GM19468 (cell line): ENCODE measurements at regions not wholly inside any gene's neighbourhood (a gene's known extent, or its start where the extent isn't known, plus 50 kb on each side); places are given as distances from the start of the nearest gene placed in this dataset.
"Not testable (repeated sequence)": the region's sequence is repeated elsewhere in the genome, so short reads cannot be mapped to it uniquely, and the experiment has no call there.

Experiments used
- ATAC-seq: cut with Tn5 transposase; IDR thresholded peaks from one replicate; pipeline ENCODE4 v1.9.1; 2021; ENCODE audit warnings: mild to moderate bottlenecking, moderate library complexity, moderate number of reproducible peaks; ENCODE audit not compliant: unreplicated experiment; ENCODE audit errors: extremely low read depth

DNA sequence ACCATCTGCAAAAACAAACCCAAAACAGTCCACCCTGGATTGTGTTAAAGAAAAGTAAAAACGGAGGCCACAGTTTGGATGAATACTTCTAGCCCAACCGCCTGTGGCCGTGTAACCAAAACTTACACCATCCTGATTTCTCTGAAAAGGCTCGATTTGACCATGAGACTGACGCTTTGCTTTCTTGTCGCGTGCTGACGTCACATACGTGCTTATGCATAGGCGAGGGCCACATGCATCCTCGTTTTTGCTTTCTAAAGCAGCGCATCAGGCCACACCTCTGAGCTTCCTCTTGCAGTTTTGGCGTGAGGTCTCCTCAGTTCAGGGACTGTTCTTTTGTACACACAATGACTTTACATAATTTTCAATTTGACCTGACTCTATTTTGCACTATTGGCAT lies 526.6 kb downstream of the GLRX3 start:
- no peak for ATAC-seq

DNA sequence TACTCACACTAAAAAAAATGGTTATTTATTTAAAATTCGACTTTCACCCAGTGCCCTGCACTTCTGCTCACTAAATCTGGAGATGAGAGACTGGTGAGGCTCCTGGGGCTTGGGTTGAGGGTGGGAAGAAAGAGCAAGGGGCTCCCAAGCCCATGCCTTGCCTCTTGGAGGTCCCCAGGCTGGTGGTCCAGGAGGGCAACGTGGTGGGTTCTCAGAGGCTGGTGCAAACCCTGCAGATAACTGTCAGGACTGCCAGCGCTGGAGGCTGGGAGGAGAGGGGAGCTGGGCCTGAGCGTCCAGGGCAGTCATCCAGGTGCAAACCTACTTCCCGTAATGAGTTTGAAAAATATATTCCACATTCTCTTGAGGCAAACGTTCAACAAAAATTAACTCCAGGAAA lies 528.3 kb downstream of the GLRX3 start:
- ATAC-seq: no peak

DNA sequence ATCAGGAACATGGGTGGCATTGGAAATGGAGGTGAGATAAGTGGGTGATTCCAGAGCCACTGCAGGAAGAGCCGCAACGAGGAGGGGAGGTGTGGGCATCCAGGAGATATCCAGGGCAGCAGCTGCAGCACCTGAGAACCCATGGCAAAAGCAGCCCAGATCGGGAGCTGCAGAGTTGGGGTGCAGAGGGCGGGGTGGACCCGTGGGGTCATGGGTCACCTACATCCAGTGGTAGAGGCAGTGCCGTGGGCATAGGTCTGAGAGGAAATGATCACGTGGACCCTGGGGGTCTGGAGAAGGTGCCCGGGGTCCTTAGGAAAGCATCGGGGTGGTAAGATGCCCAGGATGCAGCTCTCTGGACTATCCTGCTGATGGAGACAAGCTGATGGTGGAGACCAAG lies 530.0 kb downstream of the GLRX3 start:
- no peak for ATAC-seq

DNA sequence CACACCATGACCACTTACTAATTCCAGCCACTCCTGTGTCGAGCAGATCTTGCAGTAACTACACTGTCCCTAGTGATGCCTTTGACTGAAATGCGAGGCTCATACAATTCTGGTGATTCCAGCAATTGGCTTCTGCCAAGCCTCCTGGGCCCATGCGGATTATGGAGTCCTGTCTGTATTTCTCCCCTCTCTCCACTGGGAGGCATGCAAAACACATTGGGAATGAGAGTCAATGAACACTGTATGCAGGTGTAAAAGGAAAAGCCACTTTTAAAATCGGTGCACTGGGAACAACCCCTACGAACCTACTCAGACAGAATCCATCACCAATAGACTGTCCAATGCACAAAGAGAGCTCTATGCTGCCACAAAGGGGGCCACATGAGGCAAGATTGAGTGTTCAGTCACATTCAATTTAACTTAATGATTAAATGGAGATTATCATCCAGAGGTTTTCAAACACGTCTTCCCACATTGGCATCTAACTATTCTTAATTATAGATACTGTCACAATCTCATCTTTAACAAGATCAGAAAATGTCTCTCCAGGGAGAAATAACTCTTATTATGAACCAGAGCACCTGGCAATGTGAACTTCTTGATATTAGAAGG lies 550.6 kb downstream of the GLRX3 start:
- ATAC-seq: no peak

DNA sequence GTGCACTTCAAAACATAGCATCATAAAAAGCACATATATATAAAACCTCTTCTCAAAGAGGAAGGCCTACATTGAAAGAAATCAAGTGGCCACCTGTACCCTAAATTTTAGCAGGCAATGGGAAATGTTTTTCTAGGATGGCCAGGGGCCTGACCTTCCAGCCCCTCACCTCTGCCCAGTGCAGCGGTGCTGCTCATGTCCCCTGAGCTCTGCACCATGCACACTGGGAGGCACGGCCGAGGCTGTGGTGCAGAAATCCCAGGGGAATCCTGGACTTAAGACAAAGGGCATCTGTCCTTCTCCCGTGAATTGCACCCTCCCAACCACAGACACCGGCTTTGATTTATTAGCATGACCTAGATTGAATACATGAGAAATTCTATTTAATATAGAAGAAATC lies 551.4 kb downstream of the GLRX3 start:
- no peak for ATAC-seq

DNA sequence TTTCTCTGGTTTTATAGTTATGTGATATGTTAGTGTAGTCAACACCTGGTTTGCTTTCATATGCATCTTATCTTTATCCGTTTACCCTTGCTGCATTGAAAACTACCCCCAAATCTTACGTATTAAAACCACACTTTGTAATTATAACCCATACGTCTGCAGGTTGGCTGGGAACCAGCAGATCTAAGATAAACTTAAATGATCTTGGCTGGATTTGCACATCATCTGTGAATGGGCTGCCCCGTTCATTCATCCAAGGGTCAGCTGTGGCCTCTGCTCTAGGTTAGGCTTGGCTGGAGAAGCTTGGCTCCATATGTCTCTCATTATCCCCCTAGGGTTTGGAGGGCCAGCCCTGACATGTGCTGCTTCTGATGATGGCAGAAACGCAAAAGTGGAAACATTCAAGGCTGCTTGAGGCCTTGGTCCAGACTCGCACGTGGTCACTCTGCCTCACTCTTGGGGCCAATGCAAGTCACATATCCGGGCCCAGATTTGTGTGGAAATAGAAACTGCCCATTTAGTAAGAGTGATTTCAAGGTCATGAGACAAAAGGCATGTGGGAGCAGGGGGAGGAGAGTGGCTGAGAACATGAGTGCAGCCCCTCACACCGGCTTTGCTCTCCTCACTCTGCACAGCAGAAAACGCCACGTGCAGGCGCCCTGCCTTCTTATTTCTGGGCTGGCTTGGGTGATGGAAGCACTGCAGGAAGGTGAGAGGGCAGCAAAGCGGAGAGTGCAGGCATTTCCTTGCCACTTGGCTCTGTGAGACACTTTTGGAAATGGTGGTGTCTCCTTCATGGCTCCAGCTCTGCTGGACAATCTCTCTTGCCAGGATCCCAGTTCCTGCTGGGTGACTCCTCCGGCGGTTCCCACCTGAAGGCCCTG lies 553.8 kb downstream of the GLRX3 start:
- ATAC-seq: no peak

DNA sequence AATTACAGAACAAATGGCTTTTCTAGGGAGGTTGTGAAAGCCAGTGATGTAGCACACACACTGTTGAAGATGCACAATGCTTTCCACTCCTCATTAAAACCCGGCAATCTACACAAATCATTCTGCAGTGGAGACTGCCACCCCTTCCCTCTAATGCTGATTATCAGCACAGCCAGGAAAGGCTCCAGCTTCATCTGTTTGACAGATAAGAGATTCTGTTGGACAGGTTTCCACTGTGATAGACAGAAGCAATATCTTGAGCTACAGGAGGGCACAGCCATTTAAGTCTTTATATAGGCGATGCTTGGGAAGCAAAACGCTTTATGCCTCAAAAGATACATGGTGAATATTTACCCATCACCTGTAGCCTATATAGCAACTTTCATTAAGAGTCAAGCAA lies 555.6 kb downstream of the GLRX3 start:
- no peak for ATAC-seq

DNA sequence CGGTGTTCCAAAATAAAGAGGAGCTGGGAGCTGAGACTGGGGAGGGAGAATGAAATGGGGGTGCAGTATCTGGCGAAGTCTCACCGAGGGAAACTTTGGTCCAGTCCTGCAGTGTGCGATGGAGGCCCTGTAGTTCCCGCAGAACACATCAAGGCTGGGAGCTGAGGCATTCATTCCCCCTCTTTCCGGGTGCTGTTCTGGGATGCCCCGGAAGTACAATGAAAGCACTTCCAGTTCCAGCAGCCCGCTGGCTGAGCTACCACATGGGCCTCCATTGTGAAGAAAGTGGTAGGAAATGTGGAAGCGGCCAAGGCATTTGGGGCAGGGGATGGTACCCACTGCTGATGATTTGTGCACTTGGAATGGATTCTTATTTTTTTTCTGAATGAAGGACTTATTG lies 560.7 kb downstream of the GLRX3 start:
- no peak for ATAC-seq

DNA sequence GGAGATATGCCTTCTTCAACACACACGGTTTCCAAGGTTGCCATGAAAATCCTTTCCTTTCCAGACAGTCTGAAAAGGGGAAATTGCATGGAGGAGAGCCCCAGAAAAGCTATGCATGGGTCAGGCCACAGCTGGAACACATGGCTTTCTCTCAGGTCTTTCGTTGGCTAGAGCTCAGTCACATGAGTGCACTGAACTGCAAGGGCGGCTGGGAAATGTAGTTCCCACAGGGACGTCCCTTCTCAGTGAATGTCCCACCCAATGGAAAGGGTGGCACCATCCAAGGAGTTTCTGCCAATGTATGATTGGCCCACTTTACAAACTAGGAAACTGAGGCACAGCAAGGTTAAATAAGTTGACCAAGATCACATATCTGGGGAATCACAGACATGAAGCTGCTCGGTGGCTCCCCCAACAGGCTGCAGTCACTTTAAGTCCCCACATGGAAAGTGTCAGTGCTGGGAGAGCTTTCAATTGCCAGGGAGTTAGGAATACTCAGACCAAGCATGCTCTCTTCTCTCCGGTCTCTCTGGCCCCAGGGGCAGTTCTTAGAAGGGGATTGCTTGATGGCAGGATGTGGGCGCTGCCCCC lies 571.3 kb downstream of the GLRX3 start:
- ATAC-seq: no peak

DNA sequence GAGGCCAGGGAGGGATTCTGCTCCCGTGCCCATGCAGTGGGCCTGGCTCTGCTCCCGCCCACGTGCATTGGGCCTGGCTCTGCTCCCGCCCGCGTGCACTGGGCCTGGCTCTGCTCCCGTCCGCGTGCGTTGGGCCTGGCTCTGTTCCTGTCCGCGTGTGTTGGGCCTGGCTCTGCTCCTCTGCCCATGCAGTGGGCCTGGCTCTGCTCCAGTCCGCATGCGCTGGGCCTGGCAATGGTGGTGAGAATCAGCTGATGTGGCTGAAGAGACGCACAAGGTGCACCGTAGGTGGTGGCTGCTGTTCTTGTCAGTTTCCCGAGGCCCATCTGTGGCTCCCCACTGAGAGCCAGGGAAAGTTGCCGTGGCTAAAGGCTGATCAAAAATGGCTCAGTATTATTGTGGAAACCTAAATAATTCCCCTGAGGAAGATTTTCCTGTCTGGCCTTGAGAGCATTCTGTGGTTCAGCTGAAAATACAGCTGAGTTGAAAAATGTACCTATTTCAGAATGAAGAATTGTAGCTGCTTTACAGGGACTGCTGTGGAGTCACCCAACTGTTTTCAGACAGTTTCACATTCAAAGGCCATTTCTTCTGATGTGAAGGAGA lies 572.4 kb downstream of the GLRX3 start:
- no peak for ATAC-seq

DNA sequence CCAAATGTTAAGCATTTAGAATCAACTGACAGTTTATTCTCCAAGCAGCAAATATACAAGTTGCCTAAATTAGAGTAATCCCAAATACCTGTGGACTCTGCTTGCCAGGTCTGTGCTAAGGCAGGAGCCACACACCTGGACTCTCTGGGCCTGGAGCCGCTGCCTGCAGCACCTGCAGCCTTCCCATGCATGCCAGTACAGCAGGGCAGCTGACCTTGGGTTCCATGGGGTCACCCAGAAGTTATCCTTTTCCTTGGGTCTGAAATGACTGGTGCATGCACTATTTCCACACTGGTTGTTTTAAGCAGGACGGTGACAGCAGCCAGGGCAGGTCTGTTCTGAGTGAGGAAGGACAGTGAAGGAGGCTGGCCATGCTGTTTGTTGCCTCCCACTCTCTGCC lies 573.2 kb downstream of the GLRX3 start:
- no peak for ATAC-seq

DNA sequence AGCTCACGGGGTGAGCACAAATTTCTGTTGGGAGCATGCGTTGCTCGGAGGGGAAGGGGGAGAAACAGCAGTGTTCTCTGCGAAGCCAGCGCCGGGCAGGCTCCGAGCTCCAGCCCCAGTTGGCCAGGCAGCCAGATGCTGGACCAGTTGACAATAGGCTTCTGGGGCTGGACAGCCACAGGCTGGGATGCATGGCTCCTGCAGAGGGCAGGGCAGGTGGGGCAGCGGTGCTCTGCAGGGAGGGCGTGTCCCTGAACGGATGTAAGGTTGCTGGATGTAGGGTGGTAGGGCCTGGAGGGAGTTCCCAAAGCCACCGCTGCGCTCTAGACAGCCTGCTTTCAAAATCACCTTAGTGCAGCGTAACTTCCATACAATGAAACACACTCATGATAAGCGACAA lies 574.9 kb downstream of the GLRX3 start:
- no peak for ATAC-seq

DNA sequence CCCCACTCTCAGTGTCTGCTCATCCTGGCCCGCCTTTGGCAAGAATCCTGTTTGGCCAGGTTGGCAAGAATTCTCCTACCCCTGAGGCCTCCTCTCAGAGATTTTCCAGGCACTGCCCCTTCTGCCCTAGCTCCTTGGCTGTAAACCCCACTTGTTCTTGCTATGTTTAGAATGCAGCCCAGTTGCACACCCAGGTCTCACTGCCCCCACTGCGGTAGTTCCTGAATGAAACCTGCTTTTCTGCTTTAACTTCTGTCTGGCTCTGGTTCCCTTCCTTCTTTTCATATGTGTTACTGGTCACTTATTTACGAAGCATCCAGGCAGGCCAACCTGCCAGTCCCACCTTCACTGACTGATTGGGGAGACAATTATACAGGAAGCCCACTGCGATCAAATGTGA lies 576.9 kb downstream of the GLRX3 start:
- no peak for ATAC-seq

DNA sequence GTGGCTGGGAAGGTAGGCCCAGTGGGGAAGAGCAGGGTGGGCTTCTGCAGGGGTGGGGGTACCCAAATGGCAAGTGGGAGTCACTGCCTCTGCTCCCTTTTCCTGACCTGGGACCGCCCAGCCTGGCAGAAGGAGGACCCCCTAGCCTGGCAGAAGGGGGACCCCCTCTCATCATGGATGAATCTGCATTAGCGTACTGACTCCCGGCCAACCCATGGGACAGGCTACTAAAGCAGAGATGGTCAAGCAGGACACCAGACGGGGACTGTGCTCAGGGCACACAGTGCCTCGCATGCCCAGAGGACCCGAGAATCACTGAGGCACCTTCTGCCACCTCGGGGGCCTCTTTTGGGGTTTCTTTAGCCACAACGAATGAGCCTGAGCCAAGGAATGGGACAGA lies 577.5 kb downstream of the GLRX3 start:
- ATAC-seq: no peak

DNA sequence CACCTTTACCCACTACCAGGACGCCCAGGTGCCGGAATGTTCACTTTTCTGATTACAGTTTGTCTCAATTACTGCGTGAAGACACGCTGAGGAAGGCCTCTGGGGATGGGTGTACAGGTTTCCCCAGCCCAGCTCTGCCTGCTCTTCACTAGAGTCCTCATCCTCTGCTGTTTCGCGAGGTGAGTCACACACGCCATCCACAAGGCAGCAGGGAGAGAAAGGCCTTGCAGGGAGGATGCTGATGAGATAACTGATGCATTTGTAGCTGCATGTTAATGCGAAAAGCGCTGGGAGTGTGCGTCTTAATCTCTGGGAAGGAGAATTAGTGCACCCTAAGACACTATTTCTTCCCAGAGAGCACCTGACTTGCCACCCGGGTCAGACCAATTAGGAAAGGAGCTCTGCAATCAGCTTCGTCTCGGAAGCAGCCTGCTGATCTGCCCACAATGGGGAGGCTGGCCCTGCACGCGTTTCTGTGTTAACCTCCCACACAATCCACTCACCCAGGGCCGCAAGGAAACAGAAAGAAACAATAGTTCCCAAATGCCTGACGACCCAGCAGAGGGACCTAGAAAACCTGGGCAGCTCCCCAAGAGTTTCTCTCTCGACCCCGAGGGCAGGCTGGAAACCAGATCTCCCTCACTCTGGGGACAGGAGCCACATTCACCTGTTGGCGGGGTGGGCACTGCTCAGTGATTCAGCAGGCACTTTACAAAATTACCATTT lies 578.7 kb downstream of the GLRX3 start:
- no peak for ATAC-seq

DNA sequence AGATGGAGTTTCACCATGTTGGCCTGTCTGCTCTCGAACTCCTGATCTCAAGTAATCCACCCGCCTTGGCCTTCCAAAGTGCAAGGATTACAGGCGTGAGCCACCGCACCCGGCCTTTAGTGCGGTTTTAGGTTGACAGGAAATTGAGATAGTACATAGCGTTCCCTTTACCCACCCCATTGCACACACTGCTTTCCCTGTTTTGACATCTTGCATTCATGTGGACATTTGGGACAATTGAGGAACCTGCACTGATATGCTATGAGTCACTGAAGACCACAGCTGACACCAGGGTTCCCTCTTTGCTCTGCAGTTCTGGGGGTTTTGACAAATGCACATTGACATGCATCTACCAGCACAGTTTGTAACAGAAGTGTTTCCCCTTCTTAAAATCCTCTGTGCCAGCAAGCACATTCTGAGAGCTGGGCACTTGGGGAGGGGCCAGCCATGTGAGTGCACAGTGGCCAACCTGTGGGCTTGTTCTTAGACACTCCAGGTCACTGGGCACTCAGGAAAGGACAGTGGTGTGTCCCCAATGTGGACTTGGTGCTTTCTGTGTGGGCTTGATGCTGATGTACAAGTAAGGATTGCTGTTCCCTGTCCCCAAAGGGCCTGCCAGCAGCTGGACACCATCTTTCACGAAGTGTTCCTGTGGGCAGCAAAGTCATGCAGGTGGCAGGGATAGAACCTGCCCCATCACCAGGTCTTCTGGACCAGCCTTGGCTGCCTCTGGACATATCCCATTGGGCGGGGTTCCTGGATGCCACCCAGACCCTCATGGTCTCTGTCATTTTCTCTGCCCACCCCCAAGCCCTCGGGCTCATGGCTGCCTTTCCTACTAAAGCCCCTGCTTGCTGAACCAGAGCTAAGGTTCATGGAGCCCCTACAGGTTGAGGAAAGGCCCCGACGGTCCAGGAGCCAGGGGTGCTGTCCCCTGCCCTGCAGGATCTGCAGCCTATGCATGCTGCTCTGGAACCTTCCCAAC lies 579.8 kb downstream of the GLRX3 start:
- ATAC-seq: no peak

DNA sequence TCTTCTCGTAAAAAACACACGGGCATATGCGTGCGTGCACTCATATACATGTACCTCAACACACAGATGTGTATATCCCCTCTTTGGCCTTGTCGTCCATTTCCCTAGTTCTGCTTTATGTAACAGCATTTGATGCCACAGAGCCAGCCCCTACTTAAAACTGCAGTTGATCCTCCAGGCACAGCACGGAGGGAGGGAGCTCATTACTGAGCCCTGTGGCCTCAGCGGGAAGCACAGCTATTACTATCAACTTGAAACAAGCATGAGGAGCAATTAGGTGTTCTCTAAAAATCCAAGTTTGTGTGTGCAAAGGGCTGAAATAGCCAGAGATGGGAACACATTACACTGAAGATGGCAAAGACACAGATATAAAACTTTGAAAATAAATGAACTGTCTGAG lies 580.9 kb downstream of the GLRX3 start:
- ATAC-seq: no peak

DNA sequence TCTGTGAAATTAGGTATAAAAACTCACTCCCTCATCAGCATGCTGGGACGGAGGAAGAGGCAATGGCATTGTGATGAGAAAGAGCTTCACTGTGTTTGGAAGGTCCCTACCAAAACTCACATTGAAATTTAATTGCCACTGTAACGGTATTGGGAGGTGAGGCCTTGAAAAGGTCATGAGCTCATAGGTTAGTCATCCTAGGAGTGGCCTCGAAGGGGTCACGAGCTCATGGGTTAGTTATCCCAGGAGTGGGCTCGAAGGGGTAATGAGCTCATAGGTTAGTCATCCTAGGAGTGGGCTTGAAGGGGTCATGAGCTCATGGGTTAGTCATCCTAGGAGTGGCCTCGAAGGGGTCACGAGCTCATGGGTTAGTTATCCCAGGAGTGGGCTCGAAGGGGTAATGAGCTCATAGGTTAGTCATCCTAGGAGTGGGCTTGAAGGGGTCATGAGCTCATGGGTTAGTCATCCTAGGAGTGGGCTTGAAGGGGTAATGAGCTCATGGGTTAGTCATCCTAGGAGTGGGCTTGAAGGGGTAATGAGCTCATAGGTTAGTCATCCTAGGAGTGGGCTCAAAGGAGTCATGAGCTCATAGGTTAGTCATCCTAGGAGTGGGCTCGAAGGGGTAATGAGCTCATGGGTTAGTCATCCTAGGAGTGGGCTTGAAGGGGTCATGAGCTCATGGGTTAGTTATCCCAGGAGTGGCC lies 582.7 kb downstream of the GLRX3 start:
- not testable (repeated sequence) for ATAC-seq

DNA sequence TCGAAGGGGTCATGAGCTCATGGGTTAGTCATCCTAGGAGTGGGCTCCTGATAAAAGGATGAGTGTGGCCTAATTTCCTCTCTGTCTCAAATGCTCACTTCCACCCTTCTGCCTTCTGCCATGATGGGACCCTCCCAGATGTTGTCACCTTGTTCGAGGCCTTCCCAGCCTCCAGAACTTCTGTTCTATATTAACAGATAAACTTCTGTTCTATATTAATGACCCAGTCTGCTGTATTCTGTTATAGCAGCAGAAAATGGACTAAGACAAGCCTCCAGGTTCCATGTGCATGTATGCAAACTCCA lies 583.2 kb downstream of the GLRX3 start:
- no peak for ATAC-seq
